GM12874 (cell line): ENCODE measurements at regions not wholly inside any gene's neighbourhood (a gene's known extent, or its start where the extent isn't known, plus 50 kb on each side); places are given as distances from the start of the nearest gene placed in this dataset.

Experiments used
- TF ChIP-seq, protein P1 (sequence below): IDR thresholded peaks from 2 replicates; pipeline ENCODE4 v1.5.1; 2011; ENCODE audit warnings: low read depth, mild to moderate bottlenecking, control low read depth, low read length, moderate library complexity; ENCODE audit not compliant: insufficient read depth

DNA sequence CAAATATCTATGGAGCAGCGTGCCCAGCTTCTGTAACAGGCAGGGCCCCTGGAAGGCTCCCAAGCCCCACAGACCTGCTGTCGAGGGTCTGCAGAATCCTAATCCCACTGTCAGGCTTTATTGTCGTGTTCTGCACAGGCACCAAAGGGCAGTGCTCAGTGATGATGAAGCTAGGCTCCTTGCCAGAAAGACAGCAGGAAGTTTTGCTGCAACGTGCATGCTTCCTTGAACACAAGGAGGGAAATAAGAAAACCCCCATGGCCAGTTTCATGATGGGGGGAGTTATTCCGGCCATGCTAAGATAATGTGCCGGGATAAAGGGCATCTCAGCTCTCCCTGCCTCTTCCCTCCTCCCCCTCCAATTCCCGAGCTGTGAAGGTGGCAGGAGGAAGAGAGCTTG is 109.4 kb upstream of the KCNG1 start:
- TF ChIP-seq, protein P1, sequence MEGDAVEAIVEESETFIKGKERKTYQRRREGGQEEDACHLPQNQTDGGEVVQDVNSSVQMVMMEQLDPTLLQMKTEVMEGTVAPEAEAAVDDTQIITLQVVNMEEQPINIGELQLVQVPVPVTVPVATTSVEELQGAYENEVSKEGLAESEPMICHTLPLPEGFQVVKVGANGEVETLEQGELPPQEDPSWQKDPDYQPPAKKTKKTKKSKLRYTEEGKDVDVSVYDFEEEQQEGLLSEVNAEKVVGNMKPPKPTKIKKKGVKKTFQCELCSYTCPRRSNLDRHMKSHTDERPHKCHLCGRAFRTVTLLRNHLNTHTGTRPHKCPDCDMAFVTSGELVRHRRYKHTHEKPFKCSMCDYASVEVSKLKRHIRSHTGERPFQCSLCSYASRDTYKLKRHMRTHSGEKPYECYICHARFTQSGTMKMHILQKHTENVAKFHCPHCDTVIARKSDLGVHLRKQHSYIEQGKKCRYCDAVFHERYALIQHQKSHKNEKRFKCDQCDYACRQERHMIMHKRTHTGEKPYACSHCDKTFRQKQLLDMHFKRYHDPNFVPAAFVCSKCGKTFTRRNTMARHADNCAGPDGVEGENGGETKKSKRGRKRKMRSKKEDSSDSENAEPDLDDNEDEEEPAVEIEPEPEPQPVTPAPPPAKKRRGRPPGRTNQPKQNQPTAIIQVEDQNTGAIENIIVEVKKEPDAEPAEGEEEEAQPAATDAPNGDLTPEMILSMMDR, result no peak

- TF ChIP-seq, protein P1, result no peak
These were observed 108.9 kb upstream of the KCNG1 start for GRCh38 chr20:51131811-51132210.

DNA sequence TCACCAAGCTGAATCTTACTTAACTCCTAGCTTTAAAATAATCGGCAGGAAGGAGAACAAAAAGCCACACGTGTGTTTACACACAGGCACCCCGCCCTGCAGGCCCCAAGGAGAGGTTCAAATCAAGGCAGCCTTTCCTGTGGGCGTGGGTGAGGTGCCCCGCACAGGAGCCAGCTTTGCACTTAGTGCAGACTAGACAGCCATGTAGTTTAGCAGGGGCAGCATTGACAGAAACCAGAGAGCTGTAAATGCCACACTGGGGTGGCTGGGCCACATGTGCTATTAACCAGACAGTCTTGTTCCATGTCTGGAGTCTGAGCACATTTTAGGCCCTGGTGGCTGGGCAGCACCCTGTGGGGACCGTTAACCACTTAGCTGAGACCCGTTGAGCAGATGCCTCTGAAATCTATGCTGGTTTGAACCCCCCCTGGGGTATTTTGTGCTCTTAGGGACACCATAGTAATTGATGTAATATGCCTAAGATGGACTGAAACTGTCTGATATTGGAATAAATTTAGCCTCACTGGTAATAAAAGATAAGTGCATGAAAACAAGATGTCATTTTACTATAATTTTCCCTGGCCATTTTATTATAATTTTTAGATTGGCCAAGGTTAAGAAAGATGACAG is 106.4 kb upstream of the KCNG1 start:
- TF ChIP-seq, protein P1, result no peak

DNA sequence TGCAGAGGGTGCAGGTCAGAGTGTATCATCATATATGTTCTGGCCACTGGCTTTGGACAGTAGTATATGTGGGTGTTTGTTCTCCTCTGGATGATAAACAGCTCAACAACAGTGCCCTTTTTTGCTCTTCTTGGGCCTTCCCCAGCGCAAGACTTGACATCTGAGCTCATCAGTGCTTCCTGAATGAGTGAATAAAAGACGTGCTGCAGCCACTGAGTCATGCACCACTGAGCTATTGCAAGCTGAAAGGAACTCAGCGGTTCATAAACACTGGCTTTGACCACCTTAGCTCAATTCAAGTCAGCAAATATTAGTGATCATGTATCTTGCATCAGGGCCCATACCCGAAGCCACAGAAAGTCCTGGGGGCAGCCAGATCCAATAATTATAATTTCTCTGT is 105.3 kb upstream of the KCNG1 start:
- TF ChIP-seq, protein P1, result no peak

GRCh38 chr20:51127713-51128112 is 104.8 kb upstream of the KCNG1 start:
- TF ChIP-seq, protein P1, result no peak

- TF ChIP-seq, protein P1, result no peak
These were observed 103.4 kb upstream of the KCNG1 start for GRCh38 chr20:51126337-51126736.

GRCh38 chr20:51125780-51126179 is 102.9 kb upstream of the KCNG1 start:
- TF ChIP-seq, protein P1, result no peak
